HEK293 (cell line): ENCODE measurements at regions not wholly inside any gene's neighbourhood (a gene's known extent, or its start where the extent isn't known, plus 50 kb on each side); places are given as distances from the start of the nearest gene placed in this dataset.

Experiments
- BCL11A ChIP-seq: fragments of 450-650 bp; formaldehyde crosslinking; IDR thresholded peaks from 2 replicates; pipeline ENCODE4 v1.5.1; 2016; ENCODE audit warnings: low read depth, missing biosample characterization, missing genetic modification characterization
- GLIS2 ChIP-seq: fragments of 450-650 bp; formaldehyde crosslinking; IDR thresholded peaks from 2 replicates; pipeline ENCODE4 v1.5.1; 2016; ENCODE audit warnings: missing biosample characterization, missing genetic modification characterization
- KLF1 ChIP-seq: fragments of 450-650 bp; formaldehyde crosslinking; IDR thresholded peaks from 2 replicates; pipeline ENCODE4 v1.5.1; 2016; ENCODE audit warnings: missing biosample characterization, missing genetic modification characterization
- KLF10 ChIP-seq: fragments of 450-650 bp; IDR thresholded peaks from 2 replicates; pipeline ENCODE4 v1.5.1; 2018; ENCODE audit warnings: missing biosample characterization, mild to moderate bottlenecking, missing genetic modification characterization
- SETDB1 ChIP-seq: IDR thresholded peaks from one replicate; pipeline ENCODE4 v1.6.1; 2017; ENCODE audit warnings: mild to moderate bottlenecking, low read length, moderate library complexity, mixed read lengths; ENCODE audit not compliant: insufficient read length
- ZBTB1 ChIP-seq: fragments of 450-650 bp; formaldehyde crosslinking; IDR thresholded peaks from 2 replicates; pipeline ENCODE4 v1.5.1; 2016; ENCODE audit warnings: missing biosample characterization, missing genetic modification characterization
- ZBTB11 ChIP-seq: fragments of 450-650 bp; formaldehyde crosslinking; conservative IDR thresholded peaks from 2 replicates; pipeline ENCODE4 v1.5.1; 2016; ENCODE audit warnings: low read depth, missing biosample characterization, missing genetic modification characterization
- ZBTB48 ChIP-seq: fragments of 450-650 bp; formaldehyde crosslinking; IDR thresholded peaks from 2 replicates; pipeline ENCODE4 v1.5.1; 2016; ENCODE audit warnings: missing biosample characterization, missing genetic modification characterization
- ZEB2 ChIP-seq: fragments of 450-650 bp; formaldehyde crosslinking; IDR thresholded peaks from 2 replicates; pipeline ENCODE4 v1.5.1; 2016; ENCODE audit warnings: missing biosample characterization, missing genetic modification characterization
- ZFP37 ChIP-seq: fragments of 450-650 bp; formaldehyde crosslinking; IDR thresholded peaks from 2 replicates; pipeline ENCODE4 v1.5.1; 2016; ENCODE audit warnings: missing biosample characterization, missing genetic modification characterization
- ZNF174 ChIP-seq: fragments of 450-650 bp; formaldehyde crosslinking; IDR thresholded peaks from 2 replicates; pipeline ENCODE4 v1.5.0; 2017; ENCODE audit warnings: missing biosample characterization, mild to moderate bottlenecking, missing genetic modification characterization
- ZNF223 ChIP-seq: fragments of 450-650 bp; formaldehyde crosslinking; IDR thresholded peaks from 2 replicates; pipeline ENCODE4 v1.5.1; 2016; ENCODE audit warnings: missing biosample characterization, missing genetic modification characterization
- ZNF274 ChIP-seq, 2 experiments: fragments of 200-500 bp in 1 of 2; fragments of 450-650 bp in 1 of 2; sonication (Bioruptor generic) in 1 of 2; formaldehyde crosslinking in 1 of 2; IDR thresholded peaks; 2 replicates each; pipeline versions ENCODE4 v1.5.1 to v1.6.1; 2014 to 2016; ENCODE audit warnings: borderline replicate concordance in 1 of 2, inconsistent platforms in 1 of 2, low read length in 1 of 2, missing biosample characterization in 1 of 2, missing genetic modification characterization in 1 of 2
- ZNF280D ChIP-seq: fragments of 450-650 bp; formaldehyde crosslinking; IDR thresholded peaks from 2 replicates; pipeline ENCODE4 v1.5.1; 2016; ENCODE audit warnings: missing biosample characterization, missing genetic modification characterization
- ZNF341 ChIP-seq: fragments of 450-650 bp; formaldehyde crosslinking; IDR thresholded peaks from 2 replicates; pipeline ENCODE4; 2016; ENCODE audit warnings: low read depth, missing biosample characterization, missing genetic modification characterization
- ZNF391 ChIP-seq: fragments of 450-650 bp; formaldehyde crosslinking; IDR thresholded peaks from 2 replicates; pipeline ENCODE4 v1.5.1; 2016; ENCODE audit warnings: low read depth, missing biosample characterization, missing genetic modification characterization, borderline replicate concordance
- ZNF426 ChIP-seq: fragments of 450-650 bp; formaldehyde crosslinking; IDR thresholded peaks from 2 replicates; pipeline ENCODE4 v1.5.1; 2017; ENCODE audit warnings: missing biosample characterization, missing genetic modification characterization, mild to moderate bottlenecking, inconsistent platforms, moderate library complexity
- ZNF473 ChIP-seq: fragments of 450-650 bp; formaldehyde crosslinking; IDR thresholded peaks from 2 replicates; pipeline ENCODE4 v1.5.1; 2017; ENCODE audit warnings: missing biosample characterization, missing genetic modification characterization
- ZNF48 ChIP-seq: fragments of 450-650 bp; formaldehyde crosslinking; IDR thresholded peaks from 2 replicates; pipeline ENCODE4 v1.5.1; 2016; ENCODE audit warnings: missing biosample characterization, missing genetic modification characterization
- ZNF530 ChIP-seq: fragments of 450-650 bp; formaldehyde crosslinking; IDR thresholded peaks from 2 replicates; pipeline ENCODE4 v1.5.1; 2016; ENCODE audit warnings: low read depth, missing biosample characterization, missing genetic modification characterization
- ZNF544 ChIP-seq: fragments of 450-650 bp; formaldehyde crosslinking; IDR thresholded peaks from 2 replicates; pipeline ENCODE4 v1.5.0; 2017; ENCODE audit warnings: missing biosample characterization, missing genetic modification characterization
- ZNF580 ChIP-seq: fragments of 450-650 bp; formaldehyde crosslinking; IDR thresholded peaks from 2 replicates; pipeline ENCODE4 v1.5.1; 2016; ENCODE audit warnings: missing biosample characterization, missing genetic modification characterization
- ZNF621 ChIP-seq: fragments of 450-650 bp; formaldehyde crosslinking; IDR thresholded peaks from 2 replicates; pipeline ENCODE4 v1.5.1; 2017; ENCODE audit warnings: missing biosample characterization, missing genetic modification characterization
- ZNF623 ChIP-seq: fragments of 450-650 bp; formaldehyde crosslinking; IDR thresholded peaks from 2 replicates; pipeline ENCODE4 v1.5.1; 2016; ENCODE audit warnings: missing biosample characterization, missing genetic modification characterization
- ZNF707 ChIP-seq: fragments of 450-650 bp; formaldehyde crosslinking; IDR thresholded peaks from 2 replicates; pipeline ENCODE4 v1.5.1; 2016; ENCODE audit warnings: missing biosample characterization, missing genetic modification characterization
- ZNF747 ChIP-seq: fragments of 450-650 bp; formaldehyde crosslinking; IDR thresholded peaks from 2 replicates; pipeline ENCODE4 v1.5.1; 2016; ENCODE audit warnings: missing biosample characterization, missing genetic modification characterization
- ZXDB ChIP-seq: fragments of 450-650 bp; formaldehyde crosslinking; IDR thresholded peaks from 2 replicates; pipeline ENCODE4 v1.5.1; 2016; ENCODE audit warnings: missing biosample characterization, missing genetic modification characterization
- TF ChIP-seq, protein P1 (sequence below): fragments of 450-650 bp; formaldehyde crosslinking; IDR thresholded peaks from 2 replicates; pipeline ENCODE4; 2016; ENCODE audit warnings: missing biosample characterization, missing genetic modification characterization
- TF ChIP-seq, protein P2 (sequence below): fragments of 450-650 bp; formaldehyde crosslinking; IDR thresholded peaks from 2 replicates; pipeline ENCODE4 v1.5.1; 2016; ENCODE audit warnings: missing biosample characterization, missing genetic modification characterization
- TF ChIP-seq, protein P3 (sequence below): fragments of 450-650 bp; formaldehyde crosslinking; IDR thresholded peaks from 2 replicates; pipeline ENCODE4 v1.5.1; 2016; ENCODE audit warnings: missing biosample characterization, missing genetic modification characterization

DNA sequence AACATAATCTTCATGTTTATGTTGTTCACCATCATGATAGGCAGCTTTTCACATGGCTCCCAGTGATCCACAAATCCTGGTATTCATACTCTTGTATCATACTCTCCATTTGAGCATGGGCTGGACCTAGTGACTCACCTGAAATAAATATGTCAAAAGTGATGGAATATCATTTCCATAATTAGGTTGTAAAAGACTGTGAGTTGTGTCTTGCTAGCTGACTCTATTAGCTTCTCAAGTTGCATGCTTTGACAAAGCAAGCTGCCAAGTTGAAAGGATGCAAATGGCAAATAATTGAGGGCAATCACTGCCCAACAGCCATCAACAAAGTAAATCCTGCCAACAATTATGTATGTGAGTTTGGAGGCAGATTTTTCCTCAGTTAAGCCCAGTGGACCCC lies 300.4 kb downstream of the AHR start (continued):
- no peak for TF ChIP-seq ZNF391 (tag by site-specific recombination)
- TF ChIP-seq ZNF623 (tag by site-specific recombination): no peak
- TF ChIP-seq ZNF280D (tag by site-specific recombination): no peak
- TF ChIP-seq ZNF426: no peak
- no peak for TF ChIP-seq ZNF747
- no peak for TF ChIP-seq KLF1
- TF ChIP-seq ZEB2: peak; percentile 59; the same call in 1 of the 2 replicates
- TF ChIP-seq, protein P1, sequence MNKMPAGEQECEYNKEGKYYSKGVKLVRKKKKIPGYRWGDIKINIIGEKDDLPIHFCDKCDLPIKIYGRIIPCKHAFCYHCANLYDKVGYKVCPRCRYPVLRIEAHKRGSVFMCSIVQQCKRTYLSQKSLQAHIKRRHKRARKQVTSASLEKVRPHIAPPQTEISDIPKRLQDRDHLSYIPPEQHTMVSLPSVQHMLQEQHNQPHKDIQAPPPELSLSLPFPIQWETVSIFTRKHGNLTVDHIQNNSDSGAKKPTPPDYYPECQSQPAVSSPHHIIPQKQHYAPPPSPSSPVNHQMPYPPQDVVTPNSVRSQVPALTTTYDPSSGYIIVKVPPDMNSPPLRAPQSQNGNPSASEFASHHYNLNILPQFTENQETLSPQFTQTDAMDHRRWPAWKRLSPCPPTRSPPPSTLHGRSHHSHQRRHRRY (tag by site-specific recombination): no peak
- TF ChIP-seq ZNF580 (tag by site-specific recombination): no peak
- TF ChIP-seq ZNF223: no peak
- no peak for TF ChIP-seq ZBTB11 (tag by site-specific recombination)
- no peak for TF ChIP-seq ZNF530 (tag by site-specific recombination)
- no peak for TF ChIP-seq ZNF174 (tag by site-specific recombination)
- TF ChIP-seq ZNF544 (tag by site-specific recombination): no peak
- TF ChIP-seq ZNF48 (tag by site-specific recombination): no peak
- TF ChIP-seq, protein P2, sequence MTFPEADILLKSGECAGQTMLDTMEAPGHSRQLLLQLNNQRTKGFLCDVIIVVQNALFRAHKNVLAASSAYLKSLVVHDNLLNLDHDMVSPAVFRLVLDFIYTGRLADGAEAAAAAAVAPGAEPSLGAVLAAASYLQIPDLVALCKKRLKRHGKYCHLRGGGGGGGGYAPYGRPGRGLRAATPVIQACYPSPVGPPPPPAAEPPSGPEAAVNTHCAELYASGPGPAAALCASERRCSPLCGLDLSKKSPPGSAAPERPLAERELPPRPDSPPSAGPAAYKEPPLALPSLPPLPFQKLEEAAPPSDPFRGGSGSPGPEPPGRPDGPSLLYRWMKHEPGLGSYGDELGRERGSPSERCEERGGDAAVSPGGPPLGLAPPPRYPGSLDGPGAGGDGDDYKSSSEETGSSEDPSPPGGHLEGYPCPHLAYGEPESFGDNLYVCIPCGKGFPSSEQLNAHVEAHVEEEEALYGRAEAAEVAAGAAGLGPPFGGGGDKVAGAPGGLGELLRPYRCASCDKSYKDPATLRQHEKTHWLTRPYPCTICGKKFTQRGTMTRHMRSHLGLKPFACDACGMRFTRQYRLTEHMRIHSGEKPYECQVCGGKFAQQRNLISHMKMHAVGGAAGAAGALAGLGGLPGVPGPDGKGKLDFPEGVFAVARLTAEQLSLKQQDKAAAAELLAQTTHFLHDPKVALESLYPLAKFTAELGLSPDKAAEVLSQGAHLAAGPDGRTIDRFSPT (tag by site-specific recombination): peak; percentile 37; the same call in 1 of the 2 replicates
- no peak for TF ChIP-seq GLIS2
- peak; percentile 50; the same call in 1 of the 2 replicates for TF ChIP-seq BCL11A (tag by site-specific recombination)
- TF ChIP-seq ZFP37 (tag by site-specific recombination): no peak
- no peak for TF ChIP-seq ZBTB48
- no peak for TF ChIP-seq ZNF473 (tag by site-specific recombination)
- no peak for TF ChIP-seq ZNF341 (tag by site-specific recombination)
- TF ChIP-seq, protein P3, sequence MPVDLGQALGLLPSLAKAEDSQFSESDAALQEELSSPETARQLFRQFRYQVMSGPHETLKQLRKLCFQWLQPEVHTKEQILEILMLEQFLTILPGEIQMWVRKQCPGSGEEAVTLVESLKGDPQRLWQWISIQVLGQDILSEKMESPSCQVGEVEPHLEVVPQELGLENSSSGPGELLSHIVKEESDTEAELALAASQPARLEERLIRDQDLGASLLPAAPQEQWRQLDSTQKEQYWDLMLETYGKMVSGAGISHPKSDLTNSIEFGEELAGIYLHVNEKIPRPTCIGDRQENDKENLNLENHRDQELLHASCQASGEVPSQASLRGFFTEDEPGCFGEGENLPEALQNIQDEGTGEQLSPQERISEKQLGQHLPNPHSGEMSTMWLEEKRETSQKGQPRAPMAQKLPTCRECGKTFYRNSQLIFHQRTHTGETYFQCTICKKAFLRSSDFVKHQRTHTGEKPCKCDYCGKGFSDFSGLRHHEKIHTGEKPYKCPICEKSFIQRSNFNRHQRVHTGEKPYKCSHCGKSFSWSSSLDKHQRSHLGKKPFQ (tag by site-specific recombination): no peak
- TF ChIP-seq ZNF274 (IDR thresholded peaks at IDR 0.05; ENCODE audit: low read length): no peak
- no peak for TF ChIP-seq ZNF274 (tag by site-specific recombination; IDR thresholded peaks at IDR 0.05; ENCODE audit: borderline replicate concordance)
- TF ChIP-seq ZBTB1: no peak; the same call in 1 of the 2 replicates
- no peak for TF ChIP-seq ZNF707 (tag by site-specific recombination)
- no peak for TF ChIP-seq SETDB1
- TF ChIP-seq KLF10 (tag by site-specific recombination): peak; percentile 77
- no peak for TF ChIP-seq ZNF621 (tag by site-specific recombination)
- TF ChIP-seq ZXDB (tag by site-specific recombination): 0 out of 2 replicates have a peak, but pooled peaks have one; percentile 20
